Suprapubic skin (tissue), 4 donors: ENCODE measurements at regions not wholly inside any gene's neighbourhood (a gene's known extent, or its start where the extent isn't known, plus 50 kb on each side); places are given as distances from the start of the nearest gene placed in this dataset.

Source experiments
- DNase-seq, 2 donors: peaks; one replicate each; pipeline ENCODE4 v3.0.0-alpha.2; 2019; ENCODE audit warnings: low spot score in 2 of 2
- H3K27ac ChIP-seq: fragments of 200-600 bp; sonication (generic); one replicate; pipeline ENCODE4 v1.5.1; 2019
- H3K27me3 ChIP-seq: fragments of 200-600 bp; sonication (generic); one replicate; pipeline ENCODE4 v1.5.1; 2019
- H3K36me3 ChIP-seq: fragments of 200-600 bp; sonication (generic); one replicate; pipeline ENCODE4 v1.5.1; 2019
- H3K4me1 ChIP-seq: fragments of 200-600 bp; sonication (generic); one replicate; pipeline ENCODE4 v1.5.1; 2019
- H3K4me3 ChIP-seq: fragments of 200-600 bp; sonication (generic); one replicate; pipeline ENCODE4 v1.5.1; 2019; ENCODE audit warnings: mild to moderate bottlenecking
- H3K9me3 ChIP-seq: fragments of 200-600 bp; sonication (generic); one replicate; pipeline ENCODE4 v1.5.1; 2019
- CTCF ChIP-seq, 2 donors: fragments of 200-600 bp in 1 of 2; fragments of 450-650 bp in 1 of 2; sonication (generic) in 1 of 2; IDR thresholded peaks; one replicate each; pipeline ENCODE4 v1.5.1; 2016 to 2019; ENCODE audit warnings: antibody characterized with exemption in 2 of 2, mild to moderate bottlenecking in 1 of 2, moderate library complexity in 1 of 2
- EP300 ChIP-seq: sonication (generic); formaldehyde crosslinking; IDR thresholded peaks from one replicate; pipeline ENCODE4 v1.6.1; 2017; ENCODE audit warnings: antibody characterized with exemption
- POLR2A ChIP-seq, 2 donors: fragments of 450-650 bp; IDR thresholded peaks; one replicate each; pipeline ENCODE4 v1.6.1; 2017; ENCODE audit warnings: antibody characterized with exemption in 2 of 2, mild to moderate bottlenecking in 2 of 2, moderate library complexity in 2 of 2
- POLR2AphosphoS5 ChIP-seq, 3 donors: sonication (generic); formaldehyde crosslinking; IDR thresholded peaks; one replicate each; pipeline ENCODE4 v1.6.1; 2017; ENCODE audit warnings: antibody characterized with exemption in 3 of 3
- WGBS: methylation state at CpG from one replicate; pipeline ENCODE4 v1.1.5; 2018; 5-methylcytosine and 5-hydroxymethylcytosine counted together

GRCh38 chr1:65045022-65045817, 78.9 kb upstream of the JAK1 start:
- Histone ChIP-seq H3K27me3 (no peaks in the 10 kb centered on the region), H3K9me3 (no peaks in the 10 kb centered on the region), H3K4me1 (peaks cover 3% of the 10 kb centered on the region), H3K4me3 (no peak overlapping the region), H3K36me3 (no peaks in the 10 kb centered on the region), H3K27ac (no peak overlapping the region)
- no peak for DNase-seq
- 89% methylated on average over 4 of the region's 4 CpGs for WGBS
- TF ChIP-seq POLR2A (IDR thresholded peaks at IDR 0.05) (no peak), CTCF (IDR thresholded peaks at IDR 0.05) (no peak), EP300 (no peak), POLR2AphosphoS5 (IDR thresholded peaks at IDR 0.05) (no peak)

GRCh38 chr1:65048335-65048734, 82.0 kb upstream of the JAK1 start:
- WGBS: 42% methylated on average over 6 of the region's 6 CpGs
- Histone ChIP-seq H3K27me3 (no peaks in the 10 kb centered on the region), H3K9me3 (no peaks in the 10 kb centered on the region), H3K4me1 (peaks cover 3% of the 10 kb centered on the region), H3K4me3 (no peak overlapping the region), H3K36me3 (no peaks in the 10 kb centered on the region), H3K27ac (no peak overlapping the region)
- TF ChIP-seq POLR2A (IDR thresholded peaks at IDR 0.05): no peak
- DNase-seq: no peak

- no peaks in the 10 kb centered on the region for H3K36me3 ChIP-seq
- no peak for DNase-seq
- no peaks in the 10 kb centered on the region for H3K27me3 ChIP-seq
- no peaks in the 10 kb centered on the region for H3K9me3 ChIP-seq
- no peak overlapping the region for H3K4me3 ChIP-seq
- no peak overlapping the region for H3K27ac ChIP-seq
- H3K4me1 ChIP-seq: peaks cover 3% of the 10 kb centered on the region
- TF ChIP-seq CTCF (IDR thresholded peaks at IDR 0.05) (no peak), EP300 (no peak), POLR2AphosphoS5 (IDR thresholded peaks at IDR 0.05) (no peak), POLR2A (IDR thresholded peaks at IDR 0.05) (no peak)
- WGBS: 86% methylated on average over 5 of the region's 5 CpGs
Measured at GRCh38 chr1:65049941-65050713, 83.8 kb upstream of the JAK1 start.

- H3K27ac ChIP-seq: no peak overlapping the region
- no peak for DNase-seq
- H3K9me3 ChIP-seq: no peaks in the 10 kb centered on the region
- TF ChIP-seq EP300: no peak
- no peak for TF ChIP-seq POLR2AphosphoS5 (IDR thresholded peaks at IDR 0.05)
- no peak for TF ChIP-seq CTCF (IDR thresholded peaks at IDR 0.05)
- peaks cover 5% of the 10 kb centered on the region for H3K36me3 ChIP-seq
- H3K27me3 ChIP-seq: no peaks in the 10 kb centered on the region
- H3K4me3 ChIP-seq: no peak overlapping the region
- peaks cover 8% of the 10 kb centered on the region for H3K4me1 ChIP-seq
- 95% methylated on average over 2 of the region's 2 CpGs for WGBS
Measured at GRCh38 chr1:65050735-65051134, 84.4 kb upstream of the JAK1 start.

- Histone ChIP-seq H3K27me3 (no peaks in the 10 kb centered on the region), H3K9me3 (no peaks in the 10 kb centered on the region), H3K4me1 (peaks cover 20% of the 10 kb centered on the region), H3K4me3 (no peak overlapping the region), H3K27ac (no peak overlapping the region), H3K36me3 (peaks cover 31% of the 10 kb centered on the region)
- no peak for TF ChIP-seq POLR2A (IDR thresholded peaks at IDR 0.05)
- no peak for TF ChIP-seq CTCF (IDR thresholded peaks at IDR 0.05)
- no peak for TF ChIP-seq POLR2AphosphoS5 (IDR thresholded peaks at IDR 0.05)
- TF ChIP-seq EP300: no peak
- 92% methylated on average over 3 of the region's 3 CpGs for WGBS
- DNase-seq: no peak
Measured at GRCh38 chr1:65054481-65054880, 88.1 kb upstream of the JAK1 start.
